HG02642 (cell line): ENCODE measurements at regions not wholly inside any gene's neighbourhood (a gene's known extent, or its start where the extent isn't known, plus 50 kb on each side); places are given as distances from the start of the nearest gene placed in this dataset.

Experiments used
- ATAC-seq: cut with Tn5 transposase; IDR thresholded peaks from one replicate; pipeline ENCODE4 v1.9.1; 2021; ENCODE audit warnings: mild to moderate bottlenecking; ENCODE audit not compliant: unreplicated experiment, poor library complexity

DNA sequence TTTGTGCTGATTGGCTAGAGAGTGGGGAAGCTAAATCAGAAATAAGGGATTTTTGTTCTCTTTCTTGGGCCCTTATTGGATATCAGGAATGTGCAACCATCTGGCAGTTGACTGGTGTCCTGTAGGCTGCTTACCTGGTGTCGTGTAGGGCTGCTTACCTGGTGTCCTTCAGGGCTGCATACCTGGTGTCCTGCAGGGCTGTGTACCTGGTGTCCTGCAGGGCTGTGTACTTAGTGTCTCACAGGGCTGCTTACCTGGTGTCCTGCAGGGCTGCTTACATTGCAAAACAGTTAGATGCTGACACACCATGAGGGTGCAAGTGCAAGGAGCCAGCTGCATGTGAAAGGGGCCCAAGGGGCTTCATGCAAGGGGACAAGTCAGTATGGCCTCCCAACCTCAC is 249.3 kb downstream of the ICE1 start:
- ATAC-seq = no peak

DNA sequence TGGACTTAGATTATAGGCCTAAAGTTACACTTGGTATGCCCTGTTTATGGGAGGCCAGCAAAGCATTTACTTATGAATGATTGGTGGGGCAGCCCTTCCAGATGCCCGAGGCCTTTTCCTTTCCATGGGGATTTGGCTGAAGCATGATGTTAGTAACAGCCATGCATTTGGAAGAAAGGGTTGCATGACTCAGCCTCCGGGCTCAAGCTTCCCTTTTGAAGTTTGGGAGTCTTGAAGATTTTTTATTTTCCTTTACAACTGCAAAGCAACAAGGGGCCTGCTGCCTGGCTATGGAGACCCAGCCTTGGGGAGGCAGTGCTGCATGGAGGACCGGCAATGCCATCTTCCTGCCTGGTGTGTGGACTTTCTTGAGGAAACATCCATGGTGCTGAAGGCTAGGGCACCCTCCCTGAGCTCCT is 244.7 kb downstream of the ICE1 start:
- ATAC-seq = no peak

DNA sequence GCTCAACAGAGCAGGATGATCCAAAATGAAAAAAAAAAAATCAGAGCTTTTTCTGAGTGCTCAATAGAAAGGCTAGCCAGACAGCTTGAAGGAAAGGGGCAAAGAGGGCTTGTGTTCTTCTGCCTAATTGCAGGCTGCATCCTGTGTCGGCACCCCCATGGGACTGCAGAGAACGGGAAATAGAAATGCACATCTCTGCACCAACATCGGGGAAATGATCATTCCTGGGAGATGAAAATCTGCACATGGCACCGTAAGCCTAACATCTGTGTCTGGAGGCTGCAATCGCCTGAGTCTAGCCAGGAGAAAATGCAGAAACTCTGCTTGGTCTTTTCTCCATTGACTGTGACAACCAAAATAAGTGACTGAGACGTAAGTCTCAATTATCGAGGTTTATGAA is 243.9 kb downstream of the ICE1 start:
- no peak for ATAC-seq

DNA sequence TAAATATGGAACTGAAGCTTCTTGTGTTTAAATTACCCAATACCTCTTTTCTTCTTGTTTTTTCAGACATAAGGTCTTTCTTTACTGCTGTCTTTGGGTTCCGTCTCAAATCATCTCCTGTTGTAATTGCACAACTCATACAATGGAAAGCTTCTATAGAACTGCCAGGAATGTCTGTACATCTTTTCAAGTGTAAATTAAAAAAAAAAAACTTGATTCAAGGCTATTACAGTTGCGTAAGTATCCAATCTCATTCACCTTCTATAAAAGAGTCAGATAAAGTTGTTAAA is 243.5 kb downstream of the ICE1 start:
- ATAC-seq = no peak

DNA sequence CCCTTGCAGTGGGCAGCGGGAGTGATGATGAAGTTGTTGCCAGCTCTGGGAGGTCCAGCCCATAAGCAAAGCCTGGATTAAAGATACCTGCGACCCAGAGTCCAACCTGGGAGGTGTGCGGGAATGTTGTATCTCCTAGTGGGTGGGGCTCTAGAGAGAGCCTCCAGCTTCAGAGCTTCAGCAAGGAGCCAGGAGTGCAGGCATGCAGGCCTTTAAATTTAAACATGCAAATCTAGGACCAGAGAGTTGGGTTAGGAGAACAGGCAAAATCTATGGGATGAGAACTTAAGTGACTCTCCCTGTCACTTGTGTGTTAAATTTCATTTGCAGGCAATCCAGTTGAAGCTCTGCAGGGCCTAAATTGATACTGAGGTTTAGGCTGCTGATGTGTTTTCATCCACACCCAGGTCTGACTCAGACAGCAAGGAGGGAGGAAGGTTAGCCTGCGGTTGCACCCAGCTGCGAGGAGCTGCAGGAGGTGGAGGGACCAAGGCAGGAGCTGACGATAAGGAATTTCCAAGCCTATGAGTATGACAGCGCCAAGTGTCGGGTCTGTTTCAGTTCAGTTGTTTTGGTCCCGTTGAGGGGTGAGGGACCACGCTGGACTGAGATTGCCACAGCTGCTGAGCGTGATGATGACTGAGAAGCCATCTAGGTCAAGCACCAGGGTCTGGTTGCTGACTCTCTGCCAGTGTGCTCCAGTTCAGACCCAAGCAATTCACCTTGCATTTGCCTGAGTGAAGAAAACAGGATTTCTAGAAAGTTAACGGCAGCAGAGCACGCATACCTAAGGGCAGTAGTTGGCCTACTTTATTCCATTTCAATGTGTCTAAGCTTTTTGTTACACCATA is 243.0 kb downstream of the ICE1 start:
- ATAC-seq = no peak

DNA sequence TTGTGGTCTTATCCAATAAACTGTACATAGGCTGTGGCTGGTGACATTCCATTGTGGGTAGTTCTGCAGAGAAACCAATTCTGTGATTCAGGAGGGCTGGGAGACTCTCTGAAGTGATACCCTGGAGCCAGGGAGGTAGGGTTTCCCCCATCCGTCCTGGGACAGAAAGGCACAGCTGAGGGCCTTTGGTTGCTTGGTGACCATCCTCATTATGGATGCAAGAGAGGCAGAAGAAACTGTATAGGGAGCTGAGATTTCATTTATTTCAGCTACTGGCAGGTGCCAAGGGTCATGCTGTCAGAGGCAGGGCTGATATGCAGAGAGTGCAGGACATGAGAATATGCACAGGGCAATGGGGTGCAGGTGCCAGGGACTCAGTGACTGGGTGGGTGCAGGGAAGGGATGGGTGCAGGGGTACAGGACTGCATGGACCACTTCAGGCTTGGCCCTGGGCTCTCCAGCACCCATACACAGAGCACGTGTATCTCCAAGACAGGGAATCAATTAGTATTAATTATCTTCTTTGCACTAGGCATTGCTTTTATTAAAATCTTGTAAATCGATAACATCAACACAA is 236.5 kb downstream of the ICE1 start:
- no peak for ATAC-seq

DNA sequence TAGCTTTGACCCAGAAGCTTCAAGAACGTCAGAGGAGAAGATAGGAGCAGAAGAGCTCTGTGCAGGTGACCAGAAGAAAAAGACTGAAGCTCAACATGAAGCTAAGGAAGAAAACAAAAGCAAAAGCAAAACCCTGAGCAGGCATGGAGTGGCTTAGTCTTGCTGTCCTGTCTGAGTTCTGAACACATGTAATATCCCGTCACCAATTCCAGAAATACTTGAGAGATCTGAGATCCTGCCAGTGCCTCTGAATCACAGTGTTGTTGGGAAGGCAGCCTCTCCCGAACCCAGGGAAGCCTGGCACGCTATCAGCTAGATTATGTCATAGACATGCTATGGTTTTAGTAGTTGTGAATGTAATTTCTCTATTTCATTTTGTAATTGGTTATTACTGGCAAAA is 235.7 kb downstream of the ICE1 start:
- ATAC-seq = no peak

DNA sequence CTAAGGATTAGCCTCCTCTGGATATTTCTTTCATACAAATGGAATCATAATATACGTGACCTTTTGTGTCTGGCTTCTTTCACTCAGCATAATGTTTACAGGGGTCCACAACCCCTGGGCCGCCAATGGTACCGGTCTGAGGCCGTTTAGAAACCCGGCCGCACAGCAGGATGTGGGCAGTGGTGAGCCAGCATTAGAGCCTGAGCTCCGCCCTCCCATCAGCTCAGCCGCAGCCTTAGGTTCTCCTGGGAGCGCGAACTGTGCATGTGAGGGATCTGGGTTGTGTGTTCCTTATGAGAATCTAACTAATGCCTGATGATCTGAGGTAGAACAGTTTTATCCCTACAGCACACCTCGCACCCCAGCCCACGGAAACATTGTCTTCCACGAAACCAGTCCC is 229.7 kb downstream of the ICE1 start:
- no peak for ATAC-seq

DNA sequence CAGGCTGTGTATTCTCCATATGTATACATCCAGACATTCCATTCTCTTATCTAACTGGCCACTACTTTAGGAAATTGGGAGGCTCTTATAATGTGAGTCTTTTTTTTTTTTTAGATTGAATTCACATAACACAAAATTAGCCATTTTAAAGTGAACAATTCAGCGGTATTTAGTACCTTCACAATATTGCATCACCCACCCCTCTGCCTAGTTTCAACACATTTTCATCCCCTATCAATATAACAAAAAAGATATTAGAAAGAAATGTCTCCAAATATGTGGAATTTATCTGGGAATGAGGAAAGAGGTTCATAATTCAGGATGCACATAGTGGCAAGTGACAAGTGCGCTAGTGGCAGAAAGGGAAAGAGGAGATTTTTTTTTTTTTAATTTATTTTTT is 228.5 kb downstream of the ICE1 start:
- ATAC-seq = no peak

DNA sequence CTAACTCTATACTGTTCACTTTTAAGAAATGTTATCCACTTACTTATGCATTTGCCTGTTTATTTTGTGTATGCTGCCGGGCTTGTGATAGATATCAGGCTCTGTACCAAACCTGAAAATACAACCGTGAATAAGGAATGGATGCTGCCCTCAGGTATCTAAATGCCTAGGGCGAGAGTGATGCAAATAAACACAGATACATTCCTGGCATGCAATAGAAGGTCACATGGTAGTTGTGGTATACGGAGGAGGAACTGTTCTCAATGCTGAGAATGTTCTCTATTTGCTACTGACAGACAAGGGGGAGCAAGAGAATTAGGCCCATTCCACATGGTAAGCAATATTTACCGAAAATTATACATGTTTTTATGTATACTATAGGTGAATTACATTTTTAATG is 227.8 kb downstream of the ICE1 start:
- no peak for ATAC-seq

DNA sequence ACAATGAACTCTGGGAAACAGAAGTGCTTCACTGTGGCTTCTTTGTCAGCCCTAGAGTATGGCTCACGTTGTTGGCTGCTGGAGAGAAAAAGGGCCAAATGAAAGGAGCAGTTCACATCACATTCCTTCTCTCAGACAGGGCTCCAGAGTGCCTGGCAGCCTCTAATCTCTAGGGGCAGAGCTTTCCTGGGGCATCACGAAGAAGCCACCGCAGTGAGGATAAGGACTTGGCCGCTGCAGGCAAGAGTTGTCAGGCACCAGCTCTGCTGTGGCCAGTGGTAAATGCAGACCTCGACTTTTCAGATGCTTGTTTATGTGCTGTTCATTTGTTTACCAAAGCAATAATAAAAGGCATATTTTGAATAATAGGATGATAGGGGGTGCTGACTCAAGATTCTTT is 227.2 kb downstream of the ICE1 start:
- ATAC-seq = no peak

DNA sequence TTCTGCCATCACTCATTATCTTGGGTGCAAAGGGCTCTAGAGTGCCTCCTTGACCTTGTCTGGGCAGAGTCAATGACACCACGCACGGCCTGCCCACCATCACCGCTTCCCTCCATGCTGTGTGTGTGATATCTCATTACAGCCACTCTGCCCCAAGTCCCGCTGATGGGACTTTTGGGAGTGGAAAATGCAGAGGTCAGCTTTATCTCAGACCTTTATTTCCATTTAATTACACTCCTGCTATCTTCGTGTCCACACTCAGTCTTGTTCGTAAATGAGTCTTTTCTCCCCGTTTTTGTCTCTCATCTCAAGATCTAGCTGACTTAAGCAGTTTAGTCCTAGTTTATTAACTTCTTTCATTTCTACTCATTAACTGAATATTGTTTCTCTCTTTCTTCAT is 226.2 kb downstream of the ICE1 start:
- no peak for ATAC-seq

DNA sequence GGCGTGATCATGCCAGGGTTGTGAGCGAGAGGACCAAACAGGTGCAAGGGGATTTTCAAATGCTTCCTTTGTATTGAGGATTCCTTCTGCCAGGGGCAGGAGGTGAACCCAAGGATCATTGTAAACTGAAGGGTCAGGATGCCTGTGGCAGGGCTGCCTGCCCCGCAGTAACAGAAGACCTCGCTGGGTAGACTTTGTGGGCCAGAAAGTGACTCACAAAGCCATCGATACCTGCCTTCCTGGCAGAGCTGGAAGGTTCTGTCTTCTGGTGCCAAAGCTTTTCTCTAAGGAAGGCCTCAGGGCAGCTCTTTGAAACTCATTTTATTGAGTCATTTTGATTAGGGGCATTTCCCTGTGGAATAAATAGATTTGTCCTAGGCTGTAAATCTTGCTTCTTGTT is 223.4 kb downstream of the ICE1 start:
- no peak for ATAC-seq

DNA sequence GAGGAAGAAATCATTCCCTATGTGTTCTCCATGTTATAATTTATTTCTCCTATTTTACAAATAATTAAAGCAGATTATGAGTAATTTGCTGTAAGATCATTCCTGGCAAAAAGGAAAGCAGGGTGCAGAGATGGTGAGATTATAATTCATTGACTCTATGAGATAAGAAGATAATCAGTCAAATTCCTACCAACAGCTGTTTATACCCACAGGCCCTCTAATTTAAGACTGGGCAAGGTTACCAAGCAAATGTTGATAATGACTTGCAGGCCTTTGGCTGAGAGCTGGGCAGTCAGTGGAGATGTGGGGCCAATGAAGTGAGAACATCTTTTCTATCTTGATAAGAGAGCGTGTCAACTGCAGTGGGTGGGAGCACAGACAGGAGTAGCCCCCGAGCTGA is 222.7 kb downstream of the ICE1 start:
- ATAC-seq = no peak

DNA sequence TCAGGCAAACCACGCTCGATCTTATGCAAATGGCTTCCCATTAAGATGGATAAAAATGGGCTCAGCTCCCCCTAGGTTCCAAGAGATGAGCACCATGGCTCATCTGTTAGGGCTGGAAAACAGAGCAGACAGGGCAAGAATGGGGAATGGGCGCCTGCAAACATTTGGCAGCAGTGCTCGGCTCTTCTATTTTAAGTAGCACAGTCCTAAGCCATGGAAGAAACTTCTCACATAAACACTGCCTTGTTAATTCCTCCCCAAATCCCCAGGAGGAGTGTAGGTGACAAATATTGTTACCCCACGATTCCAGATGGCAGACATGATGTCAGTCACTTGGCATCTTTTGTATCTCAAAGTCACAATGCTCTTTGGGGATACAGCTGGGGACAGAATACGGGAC is 221.8 kb downstream of the ICE1 start:
- ATAC-seq = no peak

DNA sequence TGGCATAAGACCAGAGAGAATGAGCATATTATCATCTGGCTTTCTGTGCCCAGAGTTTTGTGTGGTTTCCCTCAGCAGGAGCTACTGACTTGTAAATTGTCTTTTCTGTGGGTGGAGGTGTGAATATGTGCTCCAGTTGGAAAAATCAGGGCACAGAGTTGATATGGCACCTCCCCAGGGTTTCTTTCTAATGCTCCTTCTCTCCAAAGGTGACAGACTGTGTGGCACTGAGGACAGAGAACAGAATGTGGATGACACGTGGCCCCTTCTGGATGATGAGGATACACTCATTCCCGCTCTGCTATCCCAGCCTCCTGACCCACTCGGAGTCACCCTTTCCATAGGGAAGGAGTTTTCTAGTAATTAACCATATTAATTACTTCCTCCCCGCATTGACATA is 221.0 kb downstream of the ICE1 start:
- no peak for ATAC-seq

DNA sequence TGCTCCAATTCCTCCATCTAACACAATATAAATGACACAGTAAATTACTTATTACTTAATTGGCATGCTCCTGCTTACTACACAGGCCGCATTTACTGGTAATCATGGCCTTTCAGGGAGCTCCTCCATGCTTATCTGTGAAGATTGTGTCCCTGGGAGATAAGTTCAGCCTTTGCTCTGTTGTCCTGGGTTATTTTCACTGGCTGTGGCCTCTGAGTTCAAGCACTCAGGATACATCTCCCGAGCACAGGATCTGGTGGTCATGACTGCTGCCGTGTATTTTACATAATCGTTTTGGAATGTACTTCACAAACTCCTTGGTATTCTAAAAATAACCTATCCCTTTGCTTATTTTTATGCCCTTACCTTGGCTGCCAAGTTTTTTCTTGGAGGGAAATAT is 215.7 kb downstream of the ICE1 start:
- no peak for ATAC-seq

DNA sequence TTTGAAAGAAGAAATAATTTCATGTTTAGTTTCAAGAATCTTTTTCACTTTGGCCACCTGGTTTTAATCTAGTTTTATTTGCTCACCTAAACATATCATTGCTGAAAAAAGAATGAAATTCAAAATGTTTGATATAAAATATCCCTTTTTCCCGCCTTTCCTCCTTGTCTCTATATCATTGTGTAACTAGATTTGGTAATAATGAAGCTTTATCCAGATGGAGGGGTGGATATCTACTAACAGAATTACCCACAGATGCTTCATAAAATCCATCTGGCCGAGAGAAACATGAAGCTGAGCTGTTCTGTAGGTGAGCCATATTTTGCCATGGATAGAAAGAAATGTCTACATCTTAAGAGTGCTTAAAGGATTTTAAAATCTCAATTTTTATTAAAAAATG is 214.7 kb downstream of the ICE1 start:
- ATAC-seq = no peak

DNA sequence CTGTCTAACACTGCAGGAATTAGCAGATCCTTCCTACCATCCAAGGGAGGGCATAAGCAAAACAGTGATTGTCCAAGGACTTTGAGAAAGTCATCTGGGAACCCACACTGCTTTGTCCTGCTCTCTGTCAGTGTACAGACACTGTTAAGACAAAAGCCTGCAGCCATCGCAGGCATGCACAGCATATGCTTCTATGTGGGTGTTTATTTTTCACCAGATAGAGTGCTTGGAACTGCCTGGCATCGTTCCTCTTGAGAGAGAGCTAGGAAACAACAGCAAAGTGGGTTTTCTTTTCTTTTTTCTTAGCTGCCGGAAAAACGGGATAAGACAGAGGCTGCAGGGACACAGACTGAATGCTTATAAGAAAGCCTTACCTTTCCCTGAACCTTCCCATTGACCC is 212.3 kb downstream of the ICE1 start:
- no peak for ATAC-seq

DNA sequence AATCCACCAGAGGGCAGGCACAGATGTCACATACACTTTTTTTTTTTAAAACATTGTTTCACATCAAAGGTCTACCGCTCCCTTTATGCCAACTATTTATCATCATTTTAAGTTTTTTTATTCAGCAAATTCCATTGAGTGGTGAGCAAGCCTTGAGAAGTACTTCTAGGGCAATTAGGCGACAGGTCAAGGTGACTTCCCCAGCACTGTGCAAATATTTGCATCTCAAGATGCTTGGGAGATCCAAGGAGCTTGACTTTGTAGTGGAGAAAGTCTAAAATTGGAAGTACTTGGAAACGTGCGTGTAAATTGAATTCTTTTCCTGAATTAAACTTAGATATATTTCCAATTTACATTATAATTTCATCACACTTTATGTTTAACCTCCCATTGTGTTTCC is 211.1 kb downstream of the ICE1 start:
- no peak for ATAC-seq

DNA sequence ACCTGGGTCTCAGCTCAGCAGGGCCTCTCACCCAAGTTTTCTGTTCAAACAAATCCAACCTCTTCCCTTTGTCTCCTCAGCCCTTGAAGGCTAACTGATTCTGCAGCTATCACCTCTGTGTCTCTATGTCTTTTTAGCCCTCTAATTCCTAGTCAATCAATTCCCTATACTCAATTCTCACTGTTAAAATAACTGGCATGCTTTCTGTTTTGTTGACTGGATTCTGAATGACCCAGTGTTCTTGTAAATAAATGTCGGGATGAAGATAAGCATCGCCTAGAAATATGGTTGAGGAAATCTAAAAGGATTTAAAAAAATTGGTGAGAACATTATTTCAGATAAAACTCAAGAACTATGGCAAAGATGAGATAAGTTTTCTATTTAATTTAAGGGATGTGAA is 210.2 kb downstream of the ICE1 start:
- ATAC-seq = no peak

DNA sequence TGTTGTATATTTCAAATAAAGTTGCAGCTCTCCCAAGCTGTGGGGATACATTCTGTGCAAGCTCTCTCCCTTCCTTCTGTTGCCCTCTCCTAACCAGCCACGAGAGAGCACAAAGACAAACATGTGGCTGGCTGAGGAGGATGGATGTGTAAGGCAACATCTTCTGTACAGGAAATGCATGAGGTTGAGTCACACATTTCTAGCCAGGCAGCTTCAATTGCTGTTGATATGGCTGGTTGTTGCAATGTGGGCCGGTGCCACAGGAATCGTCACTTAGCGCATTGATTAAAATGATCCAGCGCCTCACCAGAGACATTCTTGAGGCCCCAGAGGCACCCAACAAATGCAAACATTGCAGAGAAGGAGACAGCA is 207.1 kb downstream of the ICE1 start:
- ATAC-seq = no peak
